ENCODE measurements at regions not wholly inside any gene's neighbourhood (a gene's known extent, or its start where the extent isn't known, plus 50 kb on each side); places are given as distances from the start of the nearest gene placed in this dataset.

GRCh38 chr2:2974982-2975381 lies 402.6 kb downstream of the EIPR1 start:
- no peak for DNase-seq

GRCh38 chr2:2960441-2961133 lies 417.0 kb downstream of the EIPR1 start:
- DNase-seq = no peak

- DNase-seq = no peak
These were observed 427.1 kb downstream of the EIPR1 start for GRCh38 chr2:2950403-2950952.

- DNase-seq = no peak
These were observed 430.2 kb downstream of the EIPR1 start for GRCh38 chr2:2947406-2947805.

GRCh38 chr2:2942906-2943305 lies 434.7 kb downstream of the EIPR1 start:
- no peak for DNase-seq

- DNase-seq = no peak
These were observed 435.4 kb downstream of the EIPR1 start for GRCh38 chr2:2942225-2942624.

- no peak for DNase-seq
These were observed 436.4 kb downstream of the EIPR1 start for GRCh38 chr2:2941205-2941604.

- DNase-seq = no peak
These were observed 436.9 kb downstream of the EIPR1 start for GRCh38 chr2:2940702-2941101.

- no peak for DNase-seq
These were observed 437.6 kb downstream of the EIPR1 start for GRCh38 chr2:2940061-2940460.

GRCh38 chr2:2939078-2939795 lies 438.4 kb downstream of the EIPR1 start:
- DNase-seq = no peak

GRCh38 chr2:2938481-2938880 lies 439.1 kb downstream of the EIPR1 start:
- DNase-seq = no peak

GRCh38 chr2:2935445-2936149 lies 442.0 kb downstream of the EIPR1 start:
- no peak for DNase-seq

- no peak for DNase-seq
These were observed 444.2 kb downstream of the EIPR1 start for GRCh38 chr2:2933426-2933825.

- no peak for DNase-seq
These were observed 444.8 kb downstream of the EIPR1 start for GRCh38 chr2:2932692-2933305.

- no peak for DNase-seq
These were observed 445.4 kb downstream of the EIPR1 start for GRCh38 chr2:2932189-2932588.

GRCh38 chr2:2931318-2932075 lies 446.1 kb downstream of the EIPR1 start:
- DNase-seq = no peak

GRCh38 chr2:2930841-2931240 lies 446.8 kb downstream of the EIPR1 start:
- DNase-seq = no peak

- DNase-seq = no peak
These were observed 450.8 kb downstream of the EIPR1 start for GRCh38 chr2:2926858-2927175.

GRCh38 chr2:2926009-2926857 lies 451.4 kb downstream of the EIPR1 start:
- DNase-seq = no peak

- no peak for DNase-seq
These were observed 455.5 kb downstream of the EIPR1 start for GRCh38 chr2:2922156-2922555.

GRCh38 chr2:2921011-2921720 lies 456.5 kb downstream of the EIPR1 start:
- no peak for DNase-seq

Data from activated CD8-positive, alpha-beta memory T cell treated with anti-CD3 and anti-CD28 coated beads, Interleukin-2, amount 50 U/mL, for 48 hours (primary cell).